ENCODE measurements at regions not wholly inside any gene's neighbourhood (a gene's known extent, or its start where the extent isn't known, plus 50 kb on each side); places are given as distances from the start of the nearest gene placed in this dataset.

GRCh38 chr5:143488381-143488780 is 84.9 kb upstream of the NR3C1 start:
- no peak for TF ChIP-seq CTCF (conservative IDR thresholded peaks at IDR 0.05; ENCODE audit: low read length)
- no peak for TF ChIP-seq EZH2phosphoT487 (IDR thresholded peaks at IDR 0.05; ENCODE audit: borderline replicate concordance)
